GM12864 (cell line): ENCODE measurements at regions not wholly inside any gene's neighbourhood (a gene's known extent, or its start where the extent isn't known, plus 50 kb on each side); places are given as distances from the start of the nearest gene placed in this dataset.

Experiments
- DNase-seq: peaks from one replicate; pipeline ENCODE4 v3.0.0-alpha.2; 2011; ENCODE audit warnings: low read depth
- H3K4me3 ChIP-seq: 2 replicates; pipeline ENCODE4 v1.5.1; 2011; ENCODE audit warnings: mild to moderate bottlenecking, low read depth, low read length, control low read depth
- CTCF ChIP-seq: IDR thresholded peaks from 2 replicates; pipeline ENCODE4 v1.5.1; 2011; ENCODE audit warnings: low read depth, mild to moderate bottlenecking, moderate library complexity, low read length, control low read depth, inconsistent platforms; ENCODE audit errors: missing control alignments

GRCh38 chr14:106874350-106874749 is 1348.0 kb downstream of the TMEM121 start:
- H3K4me3 ChIP-seq: no peak overlapping the region
- no peak for DNase-seq
- TF ChIP-seq CTCF: no peak

- no peak for DNase-seq
- H3K4me3 ChIP-seq: no peak overlapping the region
- peak; percentile 74 for TF ChIP-seq CTCF
These were observed 1349.1 kb downstream of the TMEM121 start for GRCh38 chr14:106875503-106875902.

GRCh38 chr14:106876711-106877110 is 1350.3 kb downstream of the TMEM121 start:
- H3K4me3 ChIP-seq: no peak overlapping the region
- no peak for TF ChIP-seq CTCF

GRCh38 chr14:106877517-106877916 is 1351.1 kb downstream of the TMEM121 start:
- no peak for TF ChIP-seq CTCF
- H3K4me3 ChIP-seq: no peak overlapping the region
- DNase-seq: no peak

More at GRCh38 chr14:106876711-106877110, 1350.3 kb downstream of the TMEM121 start:
- DNase-seq: no peak

GRCh38 chr14:106879241-106879640 is 1352.9 kb downstream of the TMEM121 start:
- no peak overlapping the region for H3K4me3 ChIP-seq
- peak; percentile 88 for TF ChIP-seq CTCF
- no peak for DNase-seq

GRCh38 chr14:106883218-106883692 is 1356.9 kb downstream of the TMEM121 start:
- TF ChIP-seq CTCF: peak; percentile 84
- no peak overlapping the region for H3K4me3 ChIP-seq
- DNase-seq: no peak
